Thyroid gland (tissue), 4 donors: ENCODE measurements at regions not wholly inside any gene's neighbourhood (a gene's known extent, or its start where the extent isn't known, plus 50 kb on each side); places are given as distances from the start of the nearest gene placed in this dataset.

Experiments
- POLR2A ChIP-seq, 2 donors: fragments of 450-650 bp; IDR thresholded peaks; one replicate each; pipeline ENCODE4 v1.6.1; 2017; ENCODE audit warnings: antibody characterized with exemption in 2 of 2, mild to moderate bottlenecking in 2 of 2, moderate library complexity in 1 of 2
- TF ChIP-seq, protein P1 (sequence below), 6 experiments: fragments of 200-600 bp in 3 of 6; fragments of 450-650 bp in 3 of 6; sonication (generic) in 3 of 6; IDR thresholded peaks; one replicate each; pipeline ENCODE4 v1.5.1; 2016 to 2019; ENCODE audit warnings: antibody characterized with exemption in 6 of 6, mild to moderate bottlenecking in 2 of 6, inconsistent platforms in 1 of 6, moderate library complexity in 1 of 6

DNA sequence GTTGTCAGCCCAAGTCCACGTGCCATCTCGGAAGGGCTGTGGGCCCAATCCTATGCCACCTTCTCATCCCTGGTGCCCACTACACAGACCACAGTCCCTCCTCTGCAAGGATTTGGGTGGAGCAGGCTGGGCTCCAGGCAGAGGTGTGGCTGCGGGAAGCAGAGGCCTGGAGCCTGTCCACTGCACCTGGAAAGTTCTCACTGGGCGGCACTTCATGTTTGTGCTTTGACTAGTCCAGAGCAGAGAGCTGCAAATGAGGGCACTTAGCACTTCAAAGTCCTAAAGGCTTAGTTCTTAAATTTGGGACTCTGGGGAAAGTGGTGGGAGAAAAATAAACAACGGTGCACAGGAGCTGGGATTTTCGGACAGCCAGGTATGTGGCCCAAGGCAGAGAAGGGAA, 308.9 kb upstream of the POU3F3 start:
- TF ChIP-seq, protein P1, sequence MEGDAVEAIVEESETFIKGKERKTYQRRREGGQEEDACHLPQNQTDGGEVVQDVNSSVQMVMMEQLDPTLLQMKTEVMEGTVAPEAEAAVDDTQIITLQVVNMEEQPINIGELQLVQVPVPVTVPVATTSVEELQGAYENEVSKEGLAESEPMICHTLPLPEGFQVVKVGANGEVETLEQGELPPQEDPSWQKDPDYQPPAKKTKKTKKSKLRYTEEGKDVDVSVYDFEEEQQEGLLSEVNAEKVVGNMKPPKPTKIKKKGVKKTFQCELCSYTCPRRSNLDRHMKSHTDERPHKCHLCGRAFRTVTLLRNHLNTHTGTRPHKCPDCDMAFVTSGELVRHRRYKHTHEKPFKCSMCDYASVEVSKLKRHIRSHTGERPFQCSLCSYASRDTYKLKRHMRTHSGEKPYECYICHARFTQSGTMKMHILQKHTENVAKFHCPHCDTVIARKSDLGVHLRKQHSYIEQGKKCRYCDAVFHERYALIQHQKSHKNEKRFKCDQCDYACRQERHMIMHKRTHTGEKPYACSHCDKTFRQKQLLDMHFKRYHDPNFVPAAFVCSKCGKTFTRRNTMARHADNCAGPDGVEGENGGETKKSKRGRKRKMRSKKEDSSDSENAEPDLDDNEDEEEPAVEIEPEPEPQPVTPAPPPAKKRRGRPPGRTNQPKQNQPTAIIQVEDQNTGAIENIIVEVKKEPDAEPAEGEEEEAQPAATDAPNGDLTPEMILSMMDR (IDR thresholded peaks at IDR 0.05): no peak
- no peak for TF ChIP-seq POLR2A (IDR thresholded peaks at IDR 0.05)
